ENCODE measurements at regions not wholly inside any gene's neighbourhood (a gene's known extent, or its start where the extent isn't known, plus 50 kb on each side); places are given as distances from the start of the nearest gene placed in this dataset.

DNA sequence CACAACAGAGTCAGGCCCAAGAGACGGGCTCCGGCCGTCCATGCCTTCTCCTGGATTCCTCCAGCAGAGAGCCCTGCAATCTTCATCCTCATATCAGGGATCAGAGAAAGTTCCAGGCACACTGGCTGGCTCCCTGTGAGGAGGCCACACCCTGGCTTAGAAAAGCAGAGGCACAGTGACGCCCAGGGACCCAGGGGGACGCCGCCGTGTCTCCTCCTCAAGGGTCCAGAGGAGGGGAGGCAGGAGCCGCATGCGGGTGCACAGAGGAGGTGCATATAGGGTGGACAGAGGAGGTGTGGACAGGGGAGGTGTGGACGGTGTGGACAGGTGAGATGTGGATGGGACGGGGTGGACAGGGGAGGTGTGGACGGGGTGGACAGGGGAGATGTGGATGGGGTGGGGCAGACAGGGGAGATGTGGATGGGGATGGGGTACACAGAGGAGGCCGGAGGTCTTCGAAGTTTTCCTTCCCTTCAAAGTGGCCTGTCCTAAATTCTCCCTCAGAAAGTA, 1521.9 kb downstream of the BRD1 start:
- no peak for TF ChIP-seq EZH2phosphoT487 (IDR thresholded peaks at IDR 0.05; ENCODE audit: low read length)
- TF ChIP-seq, protein P1, sequence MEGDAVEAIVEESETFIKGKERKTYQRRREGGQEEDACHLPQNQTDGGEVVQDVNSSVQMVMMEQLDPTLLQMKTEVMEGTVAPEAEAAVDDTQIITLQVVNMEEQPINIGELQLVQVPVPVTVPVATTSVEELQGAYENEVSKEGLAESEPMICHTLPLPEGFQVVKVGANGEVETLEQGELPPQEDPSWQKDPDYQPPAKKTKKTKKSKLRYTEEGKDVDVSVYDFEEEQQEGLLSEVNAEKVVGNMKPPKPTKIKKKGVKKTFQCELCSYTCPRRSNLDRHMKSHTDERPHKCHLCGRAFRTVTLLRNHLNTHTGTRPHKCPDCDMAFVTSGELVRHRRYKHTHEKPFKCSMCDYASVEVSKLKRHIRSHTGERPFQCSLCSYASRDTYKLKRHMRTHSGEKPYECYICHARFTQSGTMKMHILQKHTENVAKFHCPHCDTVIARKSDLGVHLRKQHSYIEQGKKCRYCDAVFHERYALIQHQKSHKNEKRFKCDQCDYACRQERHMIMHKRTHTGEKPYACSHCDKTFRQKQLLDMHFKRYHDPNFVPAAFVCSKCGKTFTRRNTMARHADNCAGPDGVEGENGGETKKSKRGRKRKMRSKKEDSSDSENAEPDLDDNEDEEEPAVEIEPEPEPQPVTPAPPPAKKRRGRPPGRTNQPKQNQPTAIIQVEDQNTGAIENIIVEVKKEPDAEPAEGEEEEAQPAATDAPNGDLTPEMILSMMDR (IDR thresholded peaks at IDR 0.05; ENCODE audit: low read length), result no peak
- TF ChIP-seq EZH2 (optimal IDR thresholded peaks at IDR 0.05; ENCODE audit: low read depth, low read length), result no peak

Measured in MM.1S (cell line).